ENCODE measurements at regions not wholly inside any gene's neighbourhood (a gene's known extent, or its start where the extent isn't known, plus 50 kb on each side); places are given as distances from the start of the nearest gene placed in this dataset.

GRCh38 chr4:155614111-155614762 lies 52.4 kb upstream of the GUCY1A1 start:
- H3K27ac ChIP-seq, result no peak overlapping the region
- no peak overlapping the region for H3K4me3 ChIP-seq
- H3K4me1 ChIP-seq, result no peaks in the 10 kb centered on the region
- DNase-seq (ENCODE audit: low read depth in 1 of 2, low spot score in 1 of 2) (no peak), ATAC-seq (no peak), FAIRE-seq (no peak)
- ChIA-PET CTCF (no interaction called here), POLR2A (no interaction called here)
- H3K4me2 ChIP-seq, result no peak overlapping the region
- no peak for TF ChIP-seq HES2 (IDR thresholded peaks at IDR 0.05)
- TF ChIP-seq KDM5A (IDR thresholded peaks at IDR 0.05), result no peak
- TF ChIP-seq E2F6 (IDR thresholded peaks at IDR 0.05; ENCODE audit: borderline replicate concordance, low read depth), result no peak
- TF ChIP-seq ZFP36 (IDR thresholded peaks at IDR 0.05; ENCODE audit: borderline replicate concordance, partially characterized antibody), result no peak
- TF ChIP-seq REST (IDR thresholded peaks at IDR 0.05), result no peak
- TF ChIP-seq ATOH8 (CRISPR knock-in tag; IDR thresholded peaks at IDR 0.05; ENCODE audit: low read depth), result no peak
- no peak for TF ChIP-seq CEBPB (IDR thresholded peaks at IDR 0.05)
- TF ChIP-seq HEYL (CRISPR knock-in tag; IDR thresholded peaks at IDR 0.05), result no peak
- no peak for TF ChIP-seq PHF8 (IDR thresholded peaks at IDR 0.05; ENCODE audit: borderline replicate concordance, low read depth)
- TF ChIP-seq USF2 (IDR thresholded peaks at IDR 0.05), result no peak
- TF ChIP-seq CHD2 (IDR thresholded peaks at IDR 0.05; ENCODE audit: low read length, partially characterized antibody), result no peak
- no peak for TF ChIP-seq HOXB13 (CRISPR knock-in tag; IDR thresholded peaks at IDR 0.05; ENCODE audit: low read depth)
- no peak for TF ChIP-seq MYC (IDR thresholded peaks at IDR 0.05; ENCODE audit: borderline replicate concordance, low read length)
- TF ChIP-seq RFX5 (IDR thresholded peaks at IDR 0.05), result no peak
- no peak for TF ChIP-seq ESRRA (IDR thresholded peaks at IDR 0.05; ENCODE audit: borderline replicate concordance, low read length)
- TF ChIP-seq MAX (IDR thresholded peaks at IDR 0.05), result no peak
- no peak for TF ChIP-seq FOXS1 (CRISPR knock-in tag; IDR thresholded peaks at IDR 0.05)
- WGBS (ENCODE audit: missing lambda C conversion rate), result 33% methylated on average over 1 of the region's 1 CpG
- H3K9me3 ChIP-seq, result no peaks in the 10 kb centered on the region

GRCh38 chr4:155612074-155612473 lies 54.6 kb upstream of the GUCY1A1 start:
- Histone ChIP-seq H3K4me2 (no peak overlapping the region), H3K4me3 (no peak overlapping the region), H3K9me3 (no peaks in the 10 kb centered on the region), H3K4me1 (no peaks in the 10 kb centered on the region), H3K27ac (no peak overlapping the region)
- no peak for ATAC-seq
- POLR2A ChIA-PET, result no interaction called here
- no peak for DNase-seq (ENCODE audit: low read depth in 1 of 2, low spot score in 1 of 2)
- no peak for TF ChIP-seq RARB (CRISPR knock-in tag; IDR thresholded peaks at IDR 0.05)
- no peak for TF ChIP-seq SREBF2 (IDR thresholded peaks at IDR 0.05)
- TF ChIP-seq BHLHE40 (IDR thresholded peaks at IDR 0.05; ENCODE audit: low read depth, low read length), result no peak
- no peak for TF ChIP-seq HOXB5 (CRISPR knock-in tag; IDR thresholded peaks at IDR 0.05)
- no peak for TF ChIP-seq RCOR1 (IDR thresholded peaks at IDR 0.05; ENCODE audit: low read depth, low read length)
- no peak for TF ChIP-seq FOXS1 (CRISPR knock-in tag; IDR thresholded peaks at IDR 0.05)
- TF ChIP-seq HDAC2 (IDR thresholded peaks at IDR 0.05), result no peak
- TF ChIP-seq FOSL2 (IDR thresholded peaks at IDR 0.05), result no peak
- no peak for TF ChIP-seq FOSL2 (CRISPR knock-in tag; IDR thresholded peaks at IDR 0.05)
- TF ChIP-seq USF2 (IDR thresholded peaks at IDR 0.05), result no peak
- TF ChIP-seq CHD2 (IDR thresholded peaks at IDR 0.05; ENCODE audit: low read length, partially characterized antibody), result no peak
- TF ChIP-seq ZSCAN20 (CRISPR knock-in tag; IDR thresholded peaks at IDR 0.05), result no peak
- no peak for TF ChIP-seq MAFK (IDR thresholded peaks at IDR 0.05; ENCODE audit: partially characterized antibody)
- TF ChIP-seq HOXA7 (CRISPR knock-in tag; IDR thresholded peaks at IDR 0.05), result no peak
- no peak for TF ChIP-seq NR3C1 (IDR thresholded peaks at IDR 0.05)
- TF ChIP-seq EP300 (IDR thresholded peaks at IDR 0.05), result no peak
- no peak for TF ChIP-seq ATOH8 (CRISPR knock-in tag; IDR thresholded peaks at IDR 0.05; ENCODE audit: low read depth)
- no peak for TF ChIP-seq SMC3 (IDR thresholded peaks at IDR 0.05)
- no peak for TF ChIP-seq ZFP36 (IDR thresholded peaks at IDR 0.05; ENCODE audit: borderline replicate concordance, partially characterized antibody)
- no peak for FAIRE-seq
- CTCF ChIA-PET, result no interaction called here
- WGBS (ENCODE audit: missing lambda C conversion rate), result 43% methylated on average over 2 of the region's 2 CpGs

Data from A549 (cell line).